ENCODE measurements at regions not wholly inside any gene's neighbourhood (a gene's known extent, or its start where the extent isn't known, plus 50 kb on each side); places are given as distances from the start of the nearest gene placed in this dataset.

- no peak for TF ChIP-seq CTCF (IDR thresholded peaks at IDR 0.05)
- TF ChIP-seq POLR2A (IDR thresholded peaks at IDR 0.05; ENCODE audit: low read depth), result no peak
These were observed 185.1 kb downstream of the INHBA start for GRCh38 chr7:41517771-41518170.
